Stromal cell of bone marrow (primary cell): ENCODE measurements at regions not wholly inside any gene's neighbourhood (a gene's known extent, or its start where the extent isn't known, plus 50 kb on each side); places are given as distances from the start of the nearest gene placed in this dataset.

Source experiments
- DNase-seq: peaks from one replicate; pipeline ENCODE4 v3.0.0-alpha.2; 2012; ENCODE audit warnings: low read depth

- no peak for DNase-seq
Observed at GRCh38 chr2:104635608-104636007, 218.3 kb upstream of the POU3F3 start.

- DNase-seq, result no peak
Observed at GRCh38 chr2:104638190-104638858, 215.6 kb upstream of the POU3F3 start.

- no peak for DNase-seq
Observed at GRCh38 chr2:104638859-104639202, 215.1 kb upstream of the POU3F3 start.

GRCh38 chr2:104641786-104642185 lies 212.1 kb upstream of the POU3F3 start:
- no peak for DNase-seq

GRCh38 chr2:104648376-104648775 lies 205.5 kb upstream of the POU3F3 start:
- DNase-seq, result no peak

GRCh38 chr2:104649866-104650265 lies 204.0 kb upstream of the POU3F3 start:
- DNase-seq, result no peak

- DNase-seq, result no peak
Observed at GRCh38 chr2:104650405-104650996, 203.4 kb upstream of the POU3F3 start.

- DNase-seq, result no peak
Observed at GRCh38 chr2:104654811-104655210, 199.1 kb upstream of the POU3F3 start.

- no peak for DNase-seq
Observed at GRCh38 chr2:104656571-104657163, 197.2 kb upstream of the POU3F3 start.

- no peak for DNase-seq
Observed at GRCh38 chr2:104658144-104658835, 195.6 kb upstream of the POU3F3 start.

GRCh38 chr2:104658904-104659591 lies 194.9 kb upstream of the POU3F3 start:
- DNase-seq, result no peak

GRCh38 chr2:104660991-104661390 lies 192.9 kb upstream of the POU3F3 start:
- no peak for DNase-seq

GRCh38 chr2:104664672-104665071 lies 189.2 kb upstream of the POU3F3 start:
- no peak for DNase-seq

- DNase-seq, result no peak
Observed at GRCh38 chr2:104668631-104669030, 185.3 kb upstream of the POU3F3 start.

- no peak for DNase-seq
Observed at GRCh38 chr2:104673225-104673624, 180.7 kb upstream of the POU3F3 start.

GRCh38 chr2:104678181-104678580 lies 175.7 kb upstream of the POU3F3 start:
- no peak for DNase-seq

GRCh38 chr2:104685591-104685990 lies 168.3 kb upstream of the POU3F3 start:
- no peak for DNase-seq

GRCh38 chr2:104687147-104687546 lies 166.8 kb upstream of the POU3F3 start:
- DNase-seq, result no peak

- DNase-seq, result no peak
Observed at GRCh38 chr2:104690255-104690984, 163.5 kb upstream of the POU3F3 start.

- no peak for DNase-seq
Observed at GRCh38 chr2:104698276-104698675, 155.6 kb upstream of the POU3F3 start.

GRCh38 chr2:104701411-104701911 lies 152.5 kb upstream of the POU3F3 start:
- DNase-seq, result no peak
